Gastroesophageal sphincter (tissue), 3 donors: ENCODE measurements at regions not wholly inside any gene's neighbourhood (a gene's known extent, or its start where the extent isn't known, plus 50 kb on each side); places are given as distances from the start of the nearest gene placed in this dataset.

Source experiments
- CTCF ChIP-seq, 4 experiments: fragments of 200-600 bp in 2 of 4; fragments of 450-650 bp in 2 of 4; sonication (generic) in 1 of 4; IDR thresholded peaks; one replicate each; pipeline ENCODE4 v1.5.1; 2017 to 2019; ENCODE audit warnings: antibody characterized with exemption in 4 of 4, mild to moderate bottlenecking in 2 of 4, moderate library complexity in 2 of 4
- POLR2A ChIP-seq, 2 donors: fragments of 450-650 bp; IDR thresholded peaks; one replicate each; pipeline ENCODE4 v1.6.1; 2017; ENCODE audit warnings: antibody characterized with exemption in 2 of 2, mild to moderate bottlenecking in 2 of 2, moderate library complexity in 1 of 2
- POLR2AphosphoS5 ChIP-seq: sonication (generic); formaldehyde crosslinking; IDR thresholded peaks from one replicate; pipeline ENCODE4 v1.6.1; 2017; ENCODE audit warnings: antibody characterized with exemption

GRCh38 chr6:105692613-105693215 is 289.8 kb upstream of the PREP start:
- TF ChIP-seq CTCF (IDR thresholded peaks at IDR 0.05) (no peak), POLR2AphosphoS5 (no peak), POLR2A (IDR thresholded peaks at IDR 0.05) (no peak)
